OCI-LY7 (cell line): ENCODE measurements at regions not wholly inside any gene's neighbourhood (a gene's known extent, or its start where the extent isn't known, plus 50 kb on each side); places are given as distances from the start of the nearest gene placed in this dataset.

Source experiments
- BruUV-seq: library from RNA; stranded (reverse); fragments of 400-500 nt; replicated peaks from 2 replicates; lab custom pipeline; 2021; lab: Mats Ljungman, UMichigan
- CTCF ChIA-PET: fragments of 300-600 bp; sonication (Branson Sonifier 250); formaldehyde crosslinking; loops from one replicate; lab custom pipeline; 2022; ENCODE audit warnings: antibody characterized with exemption; ENCODE audit not compliant: unreplicated experiment; lab: Charles Lee
- POLR2A ChIA-PET: fragments of 300-600 bp; sonication (Branson Sonifier 250); formaldehyde crosslinking; loops from one replicate; lab custom pipeline; 2022; ENCODE audit warnings: antibody characterized with exemption; lab: Charles Lee
- DNase-seq: peaks from one replicate; pipeline ENCODE4 v3.0.0-alpha.2; 2015; ENCODE audit warnings: low spot score
- H2AFZ ChIP-seq: fragments of 200-600 bp; sonication (generic), shearing (Covaris generic); 2 replicates; pipeline ENCODE4 v1.6.1; 2014; ENCODE audit warnings: mild to moderate bottlenecking, antibody characterized with exemption, low read length, moderate library complexity
- H3K27ac ChIP-seq: fragments of 200-600 bp; sonication (generic); 2 replicates; pipeline ENCODE4 v1.5.1; 2014; ENCODE audit warnings: mixed run types, low read depth, mild to moderate bottlenecking, moderate library complexity, low read length, inconsistent platforms; ENCODE audit not compliant: poor library complexity, severe bottlenecking
- H3K36me3 ChIP-seq: fragments of 200-600 bp; sonication (generic); 2 replicates; pipeline ENCODE4 v1.6.1; 2014; ENCODE audit warnings: mild to moderate bottlenecking, antibody characterized with exemption, low read length, moderate library complexity, mixed read lengths; ENCODE audit not compliant: insufficient read depth
- H3K4me1 ChIP-seq: fragments of 200-600 bp; sonication (generic); 2 replicates; pipeline ENCODE4 v1.5.1; 2014; ENCODE audit warnings: mild to moderate bottlenecking, low read length; ENCODE audit not compliant: insufficient read depth, poor library complexity, severe bottlenecking
- H3K4me2 ChIP-seq: fragments of 200-600 bp; sonication (generic); 2 replicates; pipeline ENCODE4 v1.6.1; 2014; ENCODE audit warnings: mild to moderate bottlenecking, low read length
- H3K4me3 ChIP-seq: fragments of 200-600 bp; sonication (generic); 2 replicates; pipeline ENCODE4 v1.5.1; 2014; ENCODE audit warnings: mild to moderate bottlenecking, low read depth, low read length; ENCODE audit not compliant: poor library complexity, severe bottlenecking
- H3K79me2 ChIP-seq: fragments of 200-600 bp; sonication (generic); 2 replicates; pipeline ENCODE4 v1.6.1; 2016; ENCODE audit warnings: low read depth, mild to moderate bottlenecking, low read length, moderate library complexity, mixed read lengths; ENCODE audit not compliant: insufficient read depth
- H3K9me2 ChIP-seq: fragments of 200-600 bp; sonication (generic); 2 replicates; pipeline ENCODE4 v1.6.1; 2016; ENCODE audit warnings: mild to moderate bottlenecking, low read length, mixed read lengths; ENCODE audit not compliant: insufficient read depth
- H3K9me3 ChIP-seq: fragments of 200-600 bp; sonication (generic); 2 replicates; pipeline ENCODE4 v1.6.1; 2014; ENCODE audit warnings: mild to moderate bottlenecking, mixed run types, low read length, mixed read lengths
- H4K20me1 ChIP-seq: fragments of 200-600 bp; sonication (generic); 2 replicates; pipeline ENCODE4 v1.6.1; 2014; ENCODE audit warnings: mild to moderate bottlenecking, antibody characterized with exemption, low read length, moderate library complexity, mixed read lengths; ENCODE audit not compliant: insufficient read depth
- CTCF ChIP-seq: fragments of 200-600 bp; sonication (generic); conservative IDR thresholded peaks from 2 replicates; pipeline ENCODE4 v1.5.1; 2014; ENCODE audit warnings: mild to moderate bottlenecking, antibody characterized with exemption, low read length, moderate library complexity, mixed read lengths
- EZH2phosphoT487 ChIP-seq: fragments of 200-600 bp; sonication (generic); IDR thresholded peaks from 2 replicates; pipeline ENCODE4 v1.6.1; 2018; ENCODE audit warnings: low read depth, borderline replicate concordance, mild to moderate bottlenecking, mixed run types, antibody characterized with exemption, low read length, moderate library complexity, mixed read lengths
- intact Hi-C: fragments of 100-400 bp; cut with micrococcal nuclease; formaldehyde crosslinking; loops from one replicate; pipeline ENCODE4 v1.10.0; 2022; ENCODE audit not compliant: unreplicated experiment

- no peak for TF ChIP-seq EZH2phosphoT487
- TF ChIP-seq CTCF = no peak
- Histone ChIP-seq H3K27ac (no peak overlapping the region), H3K79me2 (no peaks in the 10 kb centered on the region), H3K36me3 (no peaks in the 10 kb centered on the region), H3K4me2 (no peak overlapping the region), H4K20me1 (no peaks in the 10 kb centered on the region), H3K9me2 (no peaks in the 10 kb centered on the region), H2AFZ (no peak overlapping the region), H3K9me3 (no peaks in the 10 kb centered on the region), H3K4me1 (no peaks in the 10 kb centered on the region), H3K4me3 (no peak overlapping the region)
- ChIA-PET CTCF (no interaction called here), POLR2A (no interaction called here)
- intact Hi-C loops = no loop called here
- DNase-seq = no peak
- no TSS peak for BruUV-seq
These were observed 412.5 kb upstream of the SEMA3C start for GRCh38 chr7:81331061-81332018.

DNA sequence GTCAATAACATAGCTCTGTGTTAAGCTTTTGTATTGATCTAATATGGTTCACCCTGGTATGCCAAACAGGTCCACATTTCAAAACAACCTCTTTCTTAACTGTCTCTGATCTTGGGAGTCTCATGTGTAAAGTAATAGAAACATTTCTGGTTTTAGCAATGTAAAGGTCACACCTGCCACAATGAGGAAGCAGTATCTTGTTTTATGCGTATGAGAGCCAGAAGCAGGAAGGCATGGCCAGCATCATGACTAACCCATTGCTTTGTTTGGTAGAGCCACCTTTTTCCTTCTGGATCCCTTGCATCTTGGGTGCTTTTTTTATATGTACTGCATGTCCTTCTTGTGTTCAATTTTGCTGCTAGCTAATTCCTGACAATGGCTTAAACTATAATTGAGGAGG is 411.3 kb upstream of the SEMA3C start:
- no peaks in the 10 kb centered on the region for H3K9me2 ChIP-seq
- H3K4me2 ChIP-seq = no peak overlapping the region
- no peaks in the 10 kb centered on the region for H4K20me1 ChIP-seq
- no peaks in the 10 kb centered on the region for H3K79me2 ChIP-seq
- no peak overlapping the region for H2AFZ ChIP-seq
- ChIA-PET CTCF (no interaction called here), POLR2A (no interaction called here)
- no peak overlapping the region for H3K27ac ChIP-seq
- H3K4me3 ChIP-seq = no peak overlapping the region
- no peak for DNase-seq
- TF ChIP-seq CTCF (no peak), EZH2phosphoT487 (no peak)
- no peaks in the 10 kb centered on the region for H3K4me1 ChIP-seq
- BruUV-seq = no TSS peak
- H3K36me3 ChIP-seq = no peaks in the 10 kb centered on the region
- intact Hi-C loops = no loop called here
- H3K9me3 ChIP-seq = no peaks in the 10 kb centered on the region
